Esophagus squamous epithelium (tissue), 4 donors: ENCODE measurements at regions not wholly inside any gene's neighbourhood (a gene's known extent, or its start where the extent isn't known, plus 50 kb on each side); places are given as distances from the start of the nearest gene placed in this dataset.

Experiments
- CTCF ChIP-seq, 6 experiments: fragments of 450-650 bp in 4 of 6; fragments of 200-600 bp in 2 of 6; sonication (generic) in 2 of 6; IDR thresholded peaks; one replicate each; pipeline ENCODE4 v1.5.1; 2016 to 2019; ENCODE audit warnings: antibody characterized with exemption in 6 of 6, mild to moderate bottlenecking in 4 of 6, moderate library complexity in 4 of 6
- POLR2A ChIP-seq, 4 donors: fragments of 450-650 bp; IDR thresholded peaks; one replicate each; pipeline ENCODE4 v1.6.1; 2017; ENCODE audit warnings: antibody characterized with exemption in 4 of 4, mild to moderate bottlenecking in 4 of 4, moderate library complexity in 3 of 4

- TF ChIP-seq CTCF (IDR thresholded peaks at IDR 0.05), result no peak
- TF ChIP-seq POLR2A (IDR thresholded peaks at IDR 0.05), result no peak
These were observed 326.3 kb upstream of the ZNF804A start for GRCh38 chr2:184272056-184272455.
